SK-N-SH (cell line): ENCODE measurements at regions not wholly inside any gene's neighbourhood (a gene's known extent, or its start where the extent isn't known, plus 50 kb on each side); places are given as distances from the start of the nearest gene placed in this dataset.

Experiments used
- EZH2phosphoT487 ChIP-seq: fragments of 200-600 bp; sonication (generic); IDR thresholded peaks from 2 replicates; pipeline ENCODE4 v1.6.1; 2017; ENCODE audit warnings: low read depth, mixed run types, mild to moderate bottlenecking, antibody characterized with exemption, moderate library complexity, borderline replicate concordance
- FOSL2 ChIP-seq: IDR thresholded peaks from 2 replicates; pipeline ENCODE4 v1.4.0; 2012; ENCODE audit warnings: low read depth, mild to moderate bottlenecking, moderate library complexity, borderline replicate concordance
- POLR2AphosphoS5 ChIP-seq: IDR thresholded peaks from 2 replicates; pipeline ENCODE4 v1.6.1; 2012; ENCODE audit warnings: low read depth, low read length
- RAD21 ChIP-seq: IDR thresholded peaks from 2 replicates; pipeline ENCODE4 v1.6.1; 2012; ENCODE audit warnings: mild to moderate bottlenecking, low read length
- RXRA ChIP-seq: IDR thresholded peaks from 2 replicates; pipeline ENCODE4 v1.4.0; 2012; ENCODE audit warnings: low read depth, mild to moderate bottlenecking, borderline replicate concordance
- SMC3 ChIP-seq: IDR thresholded peaks from 2 replicates; pipeline ENCODE4 v1.6.1; 2012; ENCODE audit warnings: low read depth, low read length, improper control_type of control experiment
- TCF12 ChIP-seq: IDR thresholded peaks from 2 replicates; pipeline ENCODE4 v1.4.0; 2012
- YY1 ChIP-seq: IDR thresholded peaks from 2 replicates; pipeline ENCODE4 v1.4.0; 2012; ENCODE audit warnings: low read depth, mild to moderate bottlenecking
- TF ChIP-seq, protein P1 (sequence below): fragments of 200-600 bp; sonication (generic); IDR thresholded peaks from 2 replicates; pipeline ENCODE4 v1.6.1; 2017; ENCODE audit warnings: antibody characterized with exemption, mild to moderate bottlenecking, moderate library complexity
- TF ChIP-seq, protein P2 (sequence below): fragments of 150-350 bp; IDR thresholded peaks from 2 replicates; pipeline ENCODE4 v1.6.1; 2017; ENCODE audit warnings: antibody characterized with exemption, low read length, low read depth, borderline replicate concordance
- TF ChIP-seq, protein P3 (sequence below): IDR thresholded peaks from 2 replicates; pipeline ENCODE4 v1.6.1; 2012; ENCODE audit warnings: mild to moderate bottlenecking, low read depth, low read length, moderate library complexity

- TF ChIP-seq TCF12, result no peak
- TF ChIP-seq RXRA, result no peak
- TF ChIP-seq, protein P1, sequence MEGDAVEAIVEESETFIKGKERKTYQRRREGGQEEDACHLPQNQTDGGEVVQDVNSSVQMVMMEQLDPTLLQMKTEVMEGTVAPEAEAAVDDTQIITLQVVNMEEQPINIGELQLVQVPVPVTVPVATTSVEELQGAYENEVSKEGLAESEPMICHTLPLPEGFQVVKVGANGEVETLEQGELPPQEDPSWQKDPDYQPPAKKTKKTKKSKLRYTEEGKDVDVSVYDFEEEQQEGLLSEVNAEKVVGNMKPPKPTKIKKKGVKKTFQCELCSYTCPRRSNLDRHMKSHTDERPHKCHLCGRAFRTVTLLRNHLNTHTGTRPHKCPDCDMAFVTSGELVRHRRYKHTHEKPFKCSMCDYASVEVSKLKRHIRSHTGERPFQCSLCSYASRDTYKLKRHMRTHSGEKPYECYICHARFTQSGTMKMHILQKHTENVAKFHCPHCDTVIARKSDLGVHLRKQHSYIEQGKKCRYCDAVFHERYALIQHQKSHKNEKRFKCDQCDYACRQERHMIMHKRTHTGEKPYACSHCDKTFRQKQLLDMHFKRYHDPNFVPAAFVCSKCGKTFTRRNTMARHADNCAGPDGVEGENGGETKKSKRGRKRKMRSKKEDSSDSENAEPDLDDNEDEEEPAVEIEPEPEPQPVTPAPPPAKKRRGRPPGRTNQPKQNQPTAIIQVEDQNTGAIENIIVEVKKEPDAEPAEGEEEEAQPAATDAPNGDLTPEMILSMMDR, result no peak
- TF ChIP-seq, protein P2, sequence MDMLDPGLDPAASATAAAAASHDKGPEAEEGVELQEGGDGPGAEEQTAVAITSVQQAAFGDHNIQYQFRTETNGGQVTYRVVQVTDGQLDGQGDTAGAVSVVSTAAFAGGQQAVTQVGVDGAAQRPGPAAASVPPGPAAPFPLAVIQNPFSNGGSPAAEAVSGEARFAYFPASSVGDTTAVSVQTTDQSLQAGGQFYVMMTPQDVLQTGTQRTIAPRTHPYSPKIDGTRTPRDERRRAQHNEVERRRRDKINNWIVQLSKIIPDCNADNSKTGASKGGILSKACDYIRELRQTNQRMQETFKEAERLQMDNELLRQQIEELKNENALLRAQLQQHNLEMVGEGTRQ, result no peak
- no peak for TF ChIP-seq RAD21
- no peak for TF ChIP-seq POLR2AphosphoS5
- TF ChIP-seq, protein P3, sequence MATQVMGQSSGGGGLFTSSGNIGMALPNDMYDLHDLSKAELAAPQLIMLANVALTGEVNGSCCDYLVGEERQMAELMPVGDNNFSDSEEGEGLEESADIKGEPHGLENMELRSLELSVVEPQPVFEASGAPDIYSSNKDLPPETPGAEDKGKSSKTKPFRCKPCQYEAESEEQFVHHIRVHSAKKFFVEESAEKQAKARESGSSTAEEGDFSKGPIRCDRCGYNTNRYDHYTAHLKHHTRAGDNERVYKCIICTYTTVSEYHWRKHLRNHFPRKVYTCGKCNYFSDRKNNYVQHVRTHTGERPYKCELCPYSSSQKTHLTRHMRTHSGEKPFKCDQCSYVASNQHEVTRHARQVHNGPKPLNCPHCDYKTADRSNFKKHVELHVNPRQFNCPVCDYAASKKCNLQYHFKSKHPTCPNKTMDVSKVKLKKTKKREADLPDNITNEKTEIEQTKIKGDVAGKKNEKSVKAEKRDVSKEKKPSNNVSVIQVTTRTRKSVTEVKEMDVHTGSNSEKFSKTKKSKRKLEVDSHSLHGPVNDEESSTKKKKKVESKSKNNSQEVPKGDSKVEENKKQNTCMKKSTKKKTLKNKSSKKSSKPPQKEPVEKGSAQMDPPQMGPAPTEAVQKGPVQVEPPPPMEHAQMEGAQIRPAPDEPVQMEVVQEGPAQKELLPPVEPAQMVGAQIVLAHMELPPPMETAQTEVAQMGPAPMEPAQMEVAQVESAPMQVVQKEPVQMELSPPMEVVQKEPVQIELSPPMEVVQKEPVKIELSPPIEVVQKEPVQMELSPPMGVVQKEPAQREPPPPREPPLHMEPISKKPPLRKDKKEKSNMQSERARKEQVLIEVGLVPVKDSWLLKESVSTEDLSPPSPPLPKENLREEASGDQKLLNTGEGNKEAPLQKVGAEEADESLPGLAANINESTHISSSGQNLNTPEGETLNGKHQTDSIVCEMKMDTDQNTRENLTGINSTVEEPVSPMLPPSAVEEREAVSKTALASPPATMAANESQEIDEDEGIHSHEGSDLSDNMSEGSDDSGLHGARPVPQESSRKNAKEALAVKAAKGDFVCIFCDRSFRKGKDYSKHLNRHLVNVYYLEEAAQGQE, result no peak
- TF ChIP-seq YY1, result no peak
- TF ChIP-seq FOSL2, result no peak
- no peak for TF ChIP-seq SMC3
- no peak for TF ChIP-seq EZH2phosphoT487
Measured at GRCh38 chr3:96334779-96335178, 479.6 kb upstream of the EPHA6 start.
